OCI-LY7 (cell line): ENCODE measurements at regions not wholly inside any gene's neighbourhood (a gene's known extent, or its start where the extent isn't known, plus 50 kb on each side); places are given as distances from the start of the nearest gene placed in this dataset.

Source experiments
- CTCF ChIP-seq: fragments of 200-600 bp; sonication (generic); conservative IDR thresholded peaks from 2 replicates; pipeline ENCODE4 v1.5.1; 2014; ENCODE audit warnings: mild to moderate bottlenecking, antibody characterized with exemption, low read length, moderate library complexity, mixed read lengths
- EZH2phosphoT487 ChIP-seq: fragments of 200-600 bp; sonication (generic); IDR thresholded peaks from 2 replicates; pipeline ENCODE4 v1.6.1; 2018; ENCODE audit warnings: low read depth, borderline replicate concordance, mild to moderate bottlenecking, mixed run types, antibody characterized with exemption, low read length, moderate library complexity, mixed read lengths

DNA sequence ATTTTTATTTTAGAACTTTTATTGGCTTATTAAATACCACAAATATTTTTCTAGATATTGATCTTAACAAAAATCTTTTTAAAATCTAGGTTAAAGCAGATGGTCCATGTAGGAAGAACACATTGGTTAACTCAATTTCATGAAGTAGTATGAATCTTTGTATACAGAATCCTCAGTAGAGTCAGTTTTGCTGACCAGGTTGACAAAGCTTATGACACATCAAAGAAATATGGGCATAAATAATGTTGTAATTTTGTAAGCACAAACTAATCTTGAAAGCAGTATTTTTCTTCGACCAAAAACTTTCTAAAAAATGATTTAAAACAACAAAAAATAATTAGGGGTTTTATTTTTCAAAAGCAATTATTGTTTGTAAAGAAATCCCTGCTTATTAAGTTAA lies 479.3 kb upstream of the PCDH10 start:
- TF ChIP-seq CTCF (no peak), EZH2phosphoT487 (no peak)
